Common myeloid progenitor, CD34-positive (primary cell): ENCODE measurements at regions not wholly inside any gene's neighbourhood (a gene's known extent, or its start where the extent isn't known, plus 50 kb on each side); places are given as distances from the start of the nearest gene placed in this dataset.
"Not testable (repeated sequence)": the region's sequence is repeated elsewhere in the genome, so short reads cannot be mapped to it uniquely, and the experiment has no call there.

Experiments used
- CTCF ChIA-PET: fragments of 350-600 bp; sonication (Branson Sonifier 250); formaldehyde crosslinking; loops from one replicate; lab custom pipeline; 2021; ENCODE audit warnings: antibody characterized with exemption; lab: Charles Lee
- POLR2A ChIA-PET: fragments of 350-600 bp; sonication (Branson Sonifier 250); formaldehyde crosslinking; loops from one replicate; lab custom pipeline; 2021; ENCODE audit warnings: antibody characterized with exemption; lab: Charles Lee
- DNase-seq, 3 donors: peaks; one replicate each; pipeline versions ENCODE4 v3.0.0 to v3.0.0-alpha.2; 2013
- H3K27ac ChIP-seq, 2 experiments: 1 replicate in 1 of 2; 2 replicates in 1 of 2; pipeline ENCODE4 v1.7.0; 2013; ENCODE audit warnings: inconsistent platforms in 2 of 2, low read length in 2 of 2, mild to moderate bottlenecking in 2 of 2, low read depth in 1 of 2, moderate library complexity in 1 of 2; ENCODE audit not compliant: severe bottlenecking in 2 of 2, insufficient read depth in 1 of 2, poor library complexity in 1 of 2
- H3K27me3 ChIP-seq, 5 experiments: replicated peaks in 2 of 5; 1 replicate in 3 of 5; 2 replicates in 2 of 5; pipeline versions ENCODE4 v1.6.1 to v1.7.0; 2013; ENCODE audit warnings: low read length in 4 of 5, mild to moderate bottlenecking in 2 of 5, moderate library complexity in 2 of 5, inconsistent platforms in 1 of 5; ENCODE audit not compliant: insufficient read depth in 5 of 5, control insufficient read depth in 4 of 5
- H3K36me3 ChIP-seq, 4 experiments: 1 replicate in 2 of 4; 2 replicates in 2 of 4; pipeline versions ENCODE4 v1.6.1 to v1.7.0; 2013; ENCODE audit warnings: low read length in 3 of 4, control low read depth in 1 of 4, mild to moderate bottlenecking in 1 of 4; ENCODE audit not compliant: control insufficient read depth in 4 of 4, insufficient read depth in 4 of 4
- H3K4me1 ChIP-seq, 4 experiments: 1 replicate in 3 of 4; 2 replicates in 1 of 4; pipeline versions ENCODE4 v1.6.1 to v1.7.1; 2013; ENCODE audit warnings: low read length in 3 of 4, mild to moderate bottlenecking in 3 of 4, control low read depth in 1 of 4, inconsistent platforms in 1 of 4, moderate library complexity in 1 of 4; ENCODE audit not compliant: control insufficient read depth in 4 of 4, insufficient read depth in 4 of 4; ENCODE audit errors: control extremely low read depth in 1 of 4
- H3K4me3 ChIP-seq, 7 experiments: 1 replicate in 4 of 7; 2 replicates in 3 of 7; pipeline versions ENCODE4 v1.5.1 to v1.7.0; 2013; ENCODE audit warnings: mild to moderate bottlenecking in 7 of 7, low read length in 6 of 7, moderate library complexity in 6 of 7, inconsistent platforms in 2 of 7, low read depth in 2 of 7, control low read depth in 1 of 7; ENCODE audit not compliant: insufficient read depth in 4 of 7, control insufficient read depth in 1 of 7; ENCODE audit errors: extremely low read depth in 1 of 7
- H3K9me3 ChIP-seq, 5 experiments: 1 replicate in 4 of 5; 2 replicates in 1 of 5; pipeline versions ENCODE4 v1.6.1 to v1.7.1; 2013; ENCODE audit warnings: low read length in 4 of 5, mild to moderate bottlenecking in 2 of 5, inconsistent platforms in 1 of 5, low read depth in 1 of 5, moderate library complexity in 1 of 5; ENCODE audit not compliant: control insufficient read depth in 4 of 5, insufficient read depth in 2 of 5; ENCODE audit errors: control extremely low read depth in 1 of 5
- WGBS: methylation state at CpG from one replicate; pipeline ENCODE4 v1.1.5; 2013; ENCODE audit not compliant: insufficient coverage; 5-methylcytosine and 5-hydroxymethylcytosine counted together

GRCh38 chrX:67213686-67214085 lies 330.1 kb upstream of the AR start:
- POLR2A ChIA-PET, H3K4me3 ChIP-seq, H3K27me3 ChIP-seq, H3K36me3 ChIP-seq, H3K27ac ChIP-seq, H3K4me1 ChIP-seq, CTCF ChIA-PET, DNase-seq, H3K9me3 ChIP-seq: not testable (repeated sequence)
- 83% methylated on average over 1 of the region's 3 CpGs for WGBS

GRCh38 chrX:67207912-67208311 lies 335.9 kb upstream of the AR start:
- peak; percentile 37 to 90 (median 79) for DNase-seq
- ChIA-PET POLR2A (no interaction called here), CTCF (no interaction called here)
- Histone ChIP-seq H3K27me3 (no peaks in the 10 kb centered on the region), H3K9me3 (peaks cover 0 to 2% (median 0%) of the 10 kb centered on the region in 5 experiments), H3K4me1 (peaks cover 0 to 10% (median 1%) of the 10 kb centered on the region in 4 experiments), H3K36me3 (no peaks in the 10 kb centered on the region), H3K4me3 (no peak overlapping the region), H3K27ac (no peak overlapping the region)
- 20% methylated on average over 2 of the region's 4 CpGs for WGBS

GRCh38 chrX:67159437-67159836 lies 384.4 kb upstream of the AR start:
- Histone ChIP-seq H3K9me3 (no peaks in the 10 kb centered on the region), H3K27me3 (no peaks in the 10 kb centered on the region), H3K4me3 (no peak overlapping the region), H3K4me1 (no peaks in the 10 kb centered on the region), H3K27ac (no peak overlapping the region), H3K36me3 (no peaks in the 10 kb centered on the region)
- DNase-seq, result no peak
- ChIA-PET POLR2A (no interaction called here), CTCF (no interaction called here)
- 81% methylated on average over 2 of the region's 2 CpGs for WGBS

- Histone ChIP-seq H3K27ac (no peak overlapping the region), H3K4me1 (no peaks in the 10 kb centered on the region), H3K9me3 (no peaks in the 10 kb centered on the region), H3K36me3 (no peaks in the 10 kb centered on the region), H3K4me3 (no peak overlapping the region), H3K27me3 (no peaks in the 10 kb centered on the region)
- 75% methylated on average over 4 of the region's 9 CpGs for whole genome bisulfite sequencing
- no peak for DNase-seq
- CTCF ChIA-PET, result no interaction called here
- POLR2A ChIA-PET, result no interaction called here
Measured at GRCh38 chrX:67114635-67115034, 429.2 kb upstream of the AR start.

GRCh38 chrX:67105758-67106116 lies 438.1 kb upstream of the AR start:
- Histone ChIP-seq H3K9me3 (no peaks in the 10 kb centered on the region), H3K4me1 (no peaks in the 10 kb centered on the region), H3K4me3 (no peak overlapping the region), H3K27me3 (no peaks in the 10 kb centered on the region), H3K27ac (no peak overlapping the region), H3K36me3 (no peaks in the 10 kb centered on the region)
- CTCF ChIA-PET, result no interaction called here
- WGBS, result no CpG with 5 or more reads among the region's 2 CpGs
- POLR2A ChIA-PET, result no interaction called here
- no peak for DNase-seq

- 87% methylated on average over 6 of the region's 6 CpGs for WGBS
- no peaks in the 10 kb centered on the region for H3K9me3 ChIP-seq
- no peak overlapping the region for H3K4me3 ChIP-seq
- ChIA-PET POLR2A (no interaction called here), CTCF (no interaction called here)
- H3K27me3 ChIP-seq, result no peaks in the 10 kb centered on the region
- H3K27ac ChIP-seq, result no peak overlapping the region
- DNase-seq, result no peak
- no peaks in the 10 kb centered on the region for H3K4me1 ChIP-seq
- no peaks in the 10 kb centered on the region for H3K36me3 ChIP-seq
Measured at GRCh38 chrX:67104982-67105757, 438.7 kb upstream of the AR start.

GRCh38 chrX:67100031-67100884 lies 443.6 kb upstream of the AR start:
- Histone ChIP-seq H3K9me3 (no peaks in the 10 kb centered on the region), H3K4me3 (no peak overlapping the region), H3K4me1 (no peaks in the 10 kb centered on the region), H3K27me3 (no peaks in the 10 kb centered on the region), H3K36me3 (no peaks in the 10 kb centered on the region), H3K27ac (no peak overlapping the region)
- no peak for DNase-seq
- POLR2A ChIA-PET, result no interaction called here
- 69% methylated on average over 4 of the region's 6 CpGs for WGBS
- CTCF ChIA-PET, result no interaction called here
